ENCODE measurements at regions not wholly inside any gene's neighbourhood (a gene's known extent, or its start where the extent isn't known, plus 50 kb on each side); places are given as distances from the start of the nearest gene placed in this dataset.

DNA sequence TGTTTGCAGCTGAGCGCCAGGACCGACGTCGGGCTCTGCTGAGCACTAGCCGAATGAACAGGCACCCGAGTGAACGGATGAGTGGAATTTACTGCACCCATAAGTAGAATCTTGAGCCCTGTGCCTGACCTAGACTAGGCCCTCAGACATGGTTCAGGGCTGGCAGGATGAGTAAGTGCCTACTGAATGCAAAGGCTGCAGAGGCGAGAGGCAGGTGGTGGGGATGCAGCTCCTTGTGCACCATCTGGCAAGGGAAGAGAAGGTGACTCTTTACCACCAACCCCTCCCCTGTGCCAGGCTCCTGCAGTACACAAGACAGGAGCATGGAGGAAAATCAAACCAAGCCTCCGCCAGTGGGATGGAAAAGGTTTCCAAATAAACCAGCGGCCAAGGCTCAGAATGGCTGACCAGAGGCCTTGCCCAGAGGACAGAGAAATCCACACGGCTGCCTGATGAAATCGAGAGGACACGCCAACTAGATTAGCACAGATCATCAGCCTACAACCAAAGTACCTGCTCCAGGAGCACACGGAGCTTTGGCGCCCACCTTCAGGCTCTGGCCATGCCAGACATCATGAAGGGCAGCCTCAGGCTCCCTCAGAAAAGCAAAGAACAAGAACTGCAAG, 141.7 kb upstream of the IQSEC1 start:
- Histone ChIP-seq H3K9me2 (replicated peaks; ENCODE audit: control insufficient read depth, low read length) (no peaks in the 10 kb centered on the region), H3K27me3 (ENCODE audit: control insufficient read depth, low read length) (peaks cover 2% of the 10 kb centered on the region; the same call in 1 of the 2 replicates)

DNA sequence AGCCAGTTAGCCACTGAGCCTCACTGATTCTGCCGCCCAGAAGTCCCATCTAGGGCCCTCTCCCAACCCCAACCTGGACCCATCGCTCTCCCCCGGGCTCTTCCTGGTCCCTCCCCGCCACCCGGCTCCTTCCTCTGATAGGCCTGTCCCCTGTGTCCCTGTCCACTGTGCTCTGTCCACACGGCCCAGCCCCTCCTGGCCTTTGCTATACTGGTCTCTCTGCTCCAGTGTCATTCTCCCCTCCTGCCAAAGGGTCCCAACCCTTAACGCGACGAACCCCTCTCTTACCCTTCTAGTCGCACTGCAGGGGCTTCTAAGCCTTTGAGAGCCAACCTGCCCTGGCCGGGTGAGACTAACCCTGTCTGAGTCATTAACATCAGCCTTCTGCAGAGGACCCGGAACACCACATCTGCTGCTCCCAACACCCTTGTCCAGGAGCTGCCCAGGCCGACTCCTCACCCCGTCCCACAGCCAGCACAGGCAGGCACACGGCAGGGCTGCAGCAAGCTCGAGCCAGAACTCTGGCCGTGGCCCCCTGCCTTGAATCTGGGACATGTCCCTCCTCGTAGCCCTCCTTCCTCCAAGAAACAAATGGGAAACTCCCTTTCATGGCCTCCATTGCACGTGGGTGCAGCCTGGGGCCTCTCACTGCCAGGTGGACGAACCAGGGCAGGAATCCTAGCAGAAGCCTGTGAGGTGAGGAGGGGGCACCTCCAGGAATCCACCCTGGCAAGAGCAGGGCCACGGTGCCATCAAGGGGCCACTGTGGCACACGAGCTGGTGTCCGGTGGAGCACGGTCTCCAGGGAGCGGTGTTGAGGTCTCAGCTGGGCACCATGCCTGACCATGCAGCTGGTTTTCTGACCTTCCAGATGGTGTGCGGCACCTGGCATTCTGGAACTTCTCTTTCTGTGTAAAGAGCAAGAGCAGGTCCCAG, 140.9 kb upstream of the IQSEC1 start:
- H3K4me3 ChIP-seq (ENCODE audit: low read length), result no peak overlapping the region
- no peaks in the 10 kb centered on the region for H3K79me2 ChIP-seq (ENCODE audit: control insufficient read depth, low read length)
- no peaks in the 10 kb centered on the region for H3F3A ChIP-seq (ENCODE audit: control insufficient read depth, insufficient read depth)
- H3K27ac ChIP-seq (ENCODE audit: low read depth, low read length), result no peak overlapping the region
- H3K9me2 ChIP-seq (replicated peaks; ENCODE audit: control insufficient read depth, low read length), result no peaks in the 10 kb centered on the region
- no peaks in the 10 kb centered on the region for H3K36me3 ChIP-seq (ENCODE audit: control insufficient read depth, low read length)
- no peaks in the 10 kb centered on the region for H3K4me1 ChIP-seq (ENCODE audit: control insufficient read depth, low read length)
- H3K9me3 ChIP-seq (ENCODE audit: control insufficient read depth, insufficient read depth, low read length), result no peaks in the 10 kb centered on the region
- TF ChIP-seq, protein P1, sequence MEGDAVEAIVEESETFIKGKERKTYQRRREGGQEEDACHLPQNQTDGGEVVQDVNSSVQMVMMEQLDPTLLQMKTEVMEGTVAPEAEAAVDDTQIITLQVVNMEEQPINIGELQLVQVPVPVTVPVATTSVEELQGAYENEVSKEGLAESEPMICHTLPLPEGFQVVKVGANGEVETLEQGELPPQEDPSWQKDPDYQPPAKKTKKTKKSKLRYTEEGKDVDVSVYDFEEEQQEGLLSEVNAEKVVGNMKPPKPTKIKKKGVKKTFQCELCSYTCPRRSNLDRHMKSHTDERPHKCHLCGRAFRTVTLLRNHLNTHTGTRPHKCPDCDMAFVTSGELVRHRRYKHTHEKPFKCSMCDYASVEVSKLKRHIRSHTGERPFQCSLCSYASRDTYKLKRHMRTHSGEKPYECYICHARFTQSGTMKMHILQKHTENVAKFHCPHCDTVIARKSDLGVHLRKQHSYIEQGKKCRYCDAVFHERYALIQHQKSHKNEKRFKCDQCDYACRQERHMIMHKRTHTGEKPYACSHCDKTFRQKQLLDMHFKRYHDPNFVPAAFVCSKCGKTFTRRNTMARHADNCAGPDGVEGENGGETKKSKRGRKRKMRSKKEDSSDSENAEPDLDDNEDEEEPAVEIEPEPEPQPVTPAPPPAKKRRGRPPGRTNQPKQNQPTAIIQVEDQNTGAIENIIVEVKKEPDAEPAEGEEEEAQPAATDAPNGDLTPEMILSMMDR (IDR thresholded peaks at IDR 0.05; ENCODE audit: low read depth, low read length, poor library complexity, severe bottlenecking), result no peak
- TF ChIP-seq EZH2phosphoT487 (IDR thresholded peaks at IDR 0.05; ENCODE audit: borderline replicate concordance, low read length), result no peak
- H4K20me1 ChIP-seq (ENCODE audit: control insufficient read depth, insufficient read depth, low read depth, low read length), result no peaks in the 10 kb centered on the region
- H3K27me3 ChIP-seq (ENCODE audit: control insufficient read depth, low read length), result peaks cover 2% of the 10 kb centered on the region; the same call in 1 of the 2 replicates
- no peak overlapping the region for H3K4me2 ChIP-seq (ENCODE audit: low read length)

More for the DNA sequence above, 141.7 kb upstream of the IQSEC1 start:
- Histone ChIP-seq H3K27ac (ENCODE audit: low read depth, low read length) (no peak overlapping the region), H4K20me1 (ENCODE audit: control insufficient read depth, insufficient read depth, low read depth, low read length) (no peaks in the 10 kb centered on the region), H3K9me3 (ENCODE audit: control insufficient read depth, insufficient read depth, low read length) (no peaks in the 10 kb centered on the region), H3K4me2 (ENCODE audit: low read length) (no peak overlapping the region), H3K36me3 (ENCODE audit: control insufficient read depth, low read length) (no peaks in the 10 kb centered on the region), H3K79me2 (ENCODE audit: control insufficient read depth, low read length) (no peaks in the 10 kb centered on the region), H3K4me3 (ENCODE audit: low read length) (no peak overlapping the region), H3F3A (ENCODE audit: control insufficient read depth, insufficient read depth) (no peaks in the 10 kb centered on the region), H3K4me1 (ENCODE audit: control insufficient read depth, low read length) (no peaks in the 10 kb centered on the region)
- no peak for TF ChIP-seq EZH2phosphoT487 (IDR thresholded peaks at IDR 0.05; ENCODE audit: borderline replicate concordance, low read length)
- TF ChIP-seq, protein P1 (IDR thresholded peaks at IDR 0.05; ENCODE audit: low read depth, low read length, poor library complexity, severe bottlenecking), result no peak

DNA sequence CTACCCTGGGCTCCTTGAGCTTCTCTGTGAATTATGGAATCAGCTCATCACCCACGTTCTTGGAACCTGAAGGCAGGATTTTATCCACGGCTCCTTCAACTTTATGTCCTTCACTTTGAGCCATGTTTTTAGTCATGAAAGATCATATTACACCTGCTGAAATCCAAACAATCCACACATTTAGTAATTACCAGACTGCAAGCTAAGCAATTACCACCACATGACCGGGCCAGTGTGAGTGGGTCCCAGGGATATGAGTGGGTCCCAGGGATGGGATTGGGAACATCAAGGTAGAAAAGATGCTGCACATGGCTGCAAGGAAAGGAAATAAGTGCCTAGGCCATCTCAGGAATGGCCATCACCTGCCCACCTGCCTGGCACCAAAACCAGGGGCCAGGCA, 140.3 kb upstream of the IQSEC1 start:
- H3K4me3 ChIP-seq (ENCODE audit: low read length), result no peak overlapping the region
- no peak overlapping the region for H3K4me2 ChIP-seq (ENCODE audit: low read length)
- H3K27me3 ChIP-seq (ENCODE audit: control insufficient read depth, low read length), result peaks cover 2% of the 10 kb centered on the region; the same call in 1 of the 2 replicates
- no peaks in the 10 kb centered on the region for H3K79me2 ChIP-seq (ENCODE audit: control insufficient read depth, low read length)
- H3K9me2 ChIP-seq (replicated peaks; ENCODE audit: control insufficient read depth, low read length), result no peaks in the 10 kb centered on the region
- H3K36me3 ChIP-seq (ENCODE audit: control insufficient read depth, low read length), result no peaks in the 10 kb centered on the region
- H3K9me3 ChIP-seq (ENCODE audit: control insufficient read depth, insufficient read depth, low read length), result no peaks in the 10 kb centered on the region
- no peaks in the 10 kb centered on the region for H3F3A ChIP-seq (ENCODE audit: control insufficient read depth, insufficient read depth)
- TF ChIP-seq, protein P1 (IDR thresholded peaks at IDR 0.05; ENCODE audit: low read depth, low read length, poor library complexity, severe bottlenecking), result no peak
- no peak for TF ChIP-seq EZH2phosphoT487 (IDR thresholded peaks at IDR 0.05; ENCODE audit: borderline replicate concordance, low read length)
- H4K20me1 ChIP-seq (ENCODE audit: control insufficient read depth, insufficient read depth, low read depth, low read length), result no peaks in the 10 kb centered on the region
- H3K27ac ChIP-seq (ENCODE audit: low read depth, low read length), result no peak overlapping the region
- no peaks in the 10 kb centered on the region for H3K4me1 ChIP-seq (ENCODE audit: control insufficient read depth, low read length)
